ENCODE measurements at regions not wholly inside any gene's neighbourhood (a gene's known extent, or its start where the extent isn't known, plus 50 kb on each side); places are given as distances from the start of the nearest gene placed in this dataset.

- no peak overlapping the region for H2AFZ ChIP-seq (ENCODE audit: low read depth, low read length)
- H3K4me2 ChIP-seq (ENCODE audit: low read length), result no peak overlapping the region
- H3K9ac ChIP-seq (ENCODE audit: low read length), result no peak overlapping the region
- H3K27ac ChIP-seq (ENCODE audit: low read length), result no peak overlapping the region
- H3K79me2 ChIP-seq (ENCODE audit: low read length), result no peaks in the 10 kb centered on the region
- no peaks in the 10 kb centered on the region for H4K20me1 ChIP-seq (ENCODE audit: insufficient read depth, low read length)
- H3K4me3 ChIP-seq (ENCODE audit: low read length), result no peak overlapping the region
- no peak for TF ChIP-seq CTCF (IDR thresholded peaks at IDR 0.05; ENCODE audit: low read depth, low read length)
- TF ChIP-seq EZH2phosphoT487 (IDR thresholded peaks at IDR 0.05; ENCODE audit: low read depth), result no peak
- no peaks in the 10 kb centered on the region for H3K4me1 ChIP-seq (ENCODE audit: low read length)
- H3K36me3 ChIP-seq (replicated peaks; ENCODE audit: low read depth, low read length), result no peaks in the 10 kb centered on the region
- H3K27me3 ChIP-seq (ENCODE audit: low read depth, low read length), result no peaks in the 10 kb centered on the region
- H3K9me3 ChIP-seq (ENCODE audit: insufficient read depth, low read length), result no peaks in the 10 kb centered on the region
These were observed 485.1 kb downstream of the GLRX3 start for GRCh38 chr10:130621231-130621775.

- TF ChIP-seq CTCF (IDR thresholded peaks at IDR 0.05; ENCODE audit: low read depth, low read length), result no peak
- no peak for TF ChIP-seq EZH2phosphoT487 (IDR thresholded peaks at IDR 0.05; ENCODE audit: low read depth)
- Histone ChIP-seq H3K27me3 (ENCODE audit: low read depth, low read length) (no peaks in the 10 kb centered on the region), H2AFZ (ENCODE audit: low read depth, low read length) (no peak overlapping the region), H3K9ac (ENCODE audit: low read length) (no peak overlapping the region), H3K27ac (ENCODE audit: low read length) (no peak overlapping the region), H3K4me3 (ENCODE audit: low read length) (no peak overlapping the region), H4K20me1 (ENCODE audit: insufficient read depth, low read length) (no peaks in the 10 kb centered on the region), H3K79me2 (ENCODE audit: low read length) (no peaks in the 10 kb centered on the region), H3K4me2 (ENCODE audit: low read length) (no peak overlapping the region), H3K36me3 (replicated peaks; ENCODE audit: low read depth, low read length) (no peaks in the 10 kb centered on the region), H3K4me1 (ENCODE audit: low read length) (no peaks in the 10 kb centered on the region), H3K9me3 (ENCODE audit: insufficient read depth, low read length) (no peaks in the 10 kb centered on the region)
These were observed 487.6 kb downstream of the GLRX3 start for GRCh38 chr10:130623680-130624267.

- Histone ChIP-seq H3K4me3 (ENCODE audit: low read length) (no peak overlapping the region), H3K36me3 (replicated peaks; ENCODE audit: low read depth, low read length) (no peaks in the 10 kb centered on the region), H4K20me1 (ENCODE audit: insufficient read depth, low read length) (no peaks in the 10 kb centered on the region), H3K27me3 (ENCODE audit: low read depth, low read length) (no peaks in the 10 kb centered on the region), H3K9ac (ENCODE audit: low read length) (no peak overlapping the region), H3K4me2 (ENCODE audit: low read length) (no peak overlapping the region), H3K9me3 (ENCODE audit: insufficient read depth, low read length) (no peaks in the 10 kb centered on the region), H3K4me1 (ENCODE audit: low read length) (no peaks in the 10 kb centered on the region), H3K27ac (ENCODE audit: low read length) (no peak overlapping the region), H3K79me2 (ENCODE audit: low read length) (no peaks in the 10 kb centered on the region), H2AFZ (ENCODE audit: low read depth, low read length) (no peak overlapping the region)
- TF ChIP-seq EZH2phosphoT487 (IDR thresholded peaks at IDR 0.05; ENCODE audit: low read depth), result no peak
These were observed 491.3 kb downstream of the GLRX3 start for GRCh38 chr10:130627346-130628045.

GRCh38 chr10:130630135-130630534, 493.9 kb downstream of the GLRX3 start:
- Histone ChIP-seq H4K20me1 (ENCODE audit: insufficient read depth, low read length) (no peaks in the 10 kb centered on the region), H3K79me2 (ENCODE audit: low read length) (no peaks in the 10 kb centered on the region), H3K27me3 (ENCODE audit: low read depth, low read length) (no peaks in the 10 kb centered on the region), H3K4me2 (ENCODE audit: low read length) (no peak overlapping the region), H3K4me1 (ENCODE audit: low read length) (no peaks in the 10 kb centered on the region), H3K36me3 (replicated peaks; ENCODE audit: low read depth, low read length) (no peaks in the 10 kb centered on the region), H3K27ac (ENCODE audit: low read length) (no peak overlapping the region), H3K9ac (ENCODE audit: low read length) (no peak overlapping the region), H2AFZ (ENCODE audit: low read depth, low read length) (no peak overlapping the region), H3K4me3 (ENCODE audit: low read length) (no peak overlapping the region), H3K9me3 (ENCODE audit: insufficient read depth, low read length) (no peaks in the 10 kb centered on the region)
- TF ChIP-seq CTCF (IDR thresholded peaks at IDR 0.05; ENCODE audit: low read depth, low read length) (no peak), EZH2phosphoT487 (IDR thresholded peaks at IDR 0.05; ENCODE audit: low read depth) (no peak)

Data from OCI-LY3 (cell line).